Calu3 (cell line): ENCODE measurements at regions not wholly inside any gene's neighbourhood (a gene's known extent, or its start where the extent isn't known, plus 50 kb on each side); places are given as distances from the start of the nearest gene placed in this dataset.
"Not testable (repeated sequence)": the region's sequence is repeated elsewhere in the genome, so short reads cannot be mapped to it uniquely, and the experiment has no call there.

Experiments
- BruUV-seq: library from RNA; stranded (reverse); fragments of 400-500 nt; replicated peaks from 2 replicates; lab custom pipeline; 2021; lab: Mats Ljungman, UMichigan
- CTCF ChIA-PET: fragments of 300-600 bp; sonication (Branson Sonifier 250); formaldehyde crosslinking; loops from one replicate; lab custom pipeline; 2022; ENCODE audit warnings: antibody characterized with exemption; lab: Charles Lee
- DNase-seq: peaks from one replicate; pipeline ENCODE4 v3.0.0; 2022
- H3K27ac Mint-ChIP-seq: one replicate; pipeline ENCODE4 v1.8.0; 2022; ENCODE audit warnings: mixed read lengths; ENCODE audit not compliant: unreplicated experiment
- H3K27me3 Mint-ChIP-seq: one replicate; pipeline ENCODE4 v1.8.0; 2022; ENCODE audit warnings: mixed read lengths; ENCODE audit not compliant: unreplicated experiment
- H3K36me3 Mint-ChIP-seq: one replicate; pipeline ENCODE4 v1.8.0; 2022; ENCODE audit warnings: mild to moderate bottlenecking, moderate library complexity, mixed read lengths; ENCODE audit not compliant: insufficient read depth, unreplicated experiment
- H3K4me1 Mint-ChIP-seq: one replicate; pipeline ENCODE4 v1.8.0; 2022; ENCODE audit warnings: mild to moderate bottlenecking, low read depth, mixed read lengths; ENCODE audit not compliant: unreplicated experiment
- H3K4me3 Mint-ChIP-seq: one replicate; pipeline ENCODE4 v1.8.0; 2022; ENCODE audit warnings: mild to moderate bottlenecking, low read depth, moderate library complexity, mixed read lengths; ENCODE audit not compliant: unreplicated experiment
- H3K9me3 Mint-ChIP-seq: one replicate; pipeline ENCODE4 v1.8.0; 2022; ENCODE audit warnings: low read depth, mixed read lengths; ENCODE audit not compliant: unreplicated experiment
- intact Hi-C: fragments of 100-400 bp; cut with micrococcal nuclease; formaldehyde crosslinking; loops from one replicate; pipeline ENCODE4 v1.10.0; 2022; ENCODE audit not compliant: unreplicated experiment
- TF ChIP-seq, protein P1 (sequence below): fragments of 200-600 bp; IDR thresholded peaks from one replicate; pipeline ENCODE4 v1.8.0; 2022; ENCODE audit warnings: antibody characterized with exemption; ENCODE audit not compliant: unreplicated experiment

GRCh38 chr12:30531731-30532678 lies 163.7 kb downstream of the IPO8 start:
- TF ChIP-seq, protein P1, sequence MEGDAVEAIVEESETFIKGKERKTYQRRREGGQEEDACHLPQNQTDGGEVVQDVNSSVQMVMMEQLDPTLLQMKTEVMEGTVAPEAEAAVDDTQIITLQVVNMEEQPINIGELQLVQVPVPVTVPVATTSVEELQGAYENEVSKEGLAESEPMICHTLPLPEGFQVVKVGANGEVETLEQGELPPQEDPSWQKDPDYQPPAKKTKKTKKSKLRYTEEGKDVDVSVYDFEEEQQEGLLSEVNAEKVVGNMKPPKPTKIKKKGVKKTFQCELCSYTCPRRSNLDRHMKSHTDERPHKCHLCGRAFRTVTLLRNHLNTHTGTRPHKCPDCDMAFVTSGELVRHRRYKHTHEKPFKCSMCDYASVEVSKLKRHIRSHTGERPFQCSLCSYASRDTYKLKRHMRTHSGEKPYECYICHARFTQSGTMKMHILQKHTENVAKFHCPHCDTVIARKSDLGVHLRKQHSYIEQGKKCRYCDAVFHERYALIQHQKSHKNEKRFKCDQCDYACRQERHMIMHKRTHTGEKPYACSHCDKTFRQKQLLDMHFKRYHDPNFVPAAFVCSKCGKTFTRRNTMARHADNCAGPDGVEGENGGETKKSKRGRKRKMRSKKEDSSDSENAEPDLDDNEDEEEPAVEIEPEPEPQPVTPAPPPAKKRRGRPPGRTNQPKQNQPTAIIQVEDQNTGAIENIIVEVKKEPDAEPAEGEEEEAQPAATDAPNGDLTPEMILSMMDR, result no peak
- intact Hi-C loops, result no loop called here
- H3K4me1 Mint-ChIP-seq, result no peaks in the 10 kb centered on the region
- no peaks in the 10 kb centered on the region for H3K36me3 Mint-ChIP-seq
- BruUV-seq, result no TSS peak
- no peaks in the 10 kb centered on the region for H3K27me3 Mint-ChIP-seq
- no peak overlapping the region for H3K27ac Mint-ChIP-seq
- H3K4me3 Mint-ChIP-seq, result no peak overlapping the region
- no peaks in the 10 kb centered on the region for H3K9me3 Mint-ChIP-seq
- no peak for DNase-seq
- CTCF ChIA-PET, result no interaction called here

DNA sequence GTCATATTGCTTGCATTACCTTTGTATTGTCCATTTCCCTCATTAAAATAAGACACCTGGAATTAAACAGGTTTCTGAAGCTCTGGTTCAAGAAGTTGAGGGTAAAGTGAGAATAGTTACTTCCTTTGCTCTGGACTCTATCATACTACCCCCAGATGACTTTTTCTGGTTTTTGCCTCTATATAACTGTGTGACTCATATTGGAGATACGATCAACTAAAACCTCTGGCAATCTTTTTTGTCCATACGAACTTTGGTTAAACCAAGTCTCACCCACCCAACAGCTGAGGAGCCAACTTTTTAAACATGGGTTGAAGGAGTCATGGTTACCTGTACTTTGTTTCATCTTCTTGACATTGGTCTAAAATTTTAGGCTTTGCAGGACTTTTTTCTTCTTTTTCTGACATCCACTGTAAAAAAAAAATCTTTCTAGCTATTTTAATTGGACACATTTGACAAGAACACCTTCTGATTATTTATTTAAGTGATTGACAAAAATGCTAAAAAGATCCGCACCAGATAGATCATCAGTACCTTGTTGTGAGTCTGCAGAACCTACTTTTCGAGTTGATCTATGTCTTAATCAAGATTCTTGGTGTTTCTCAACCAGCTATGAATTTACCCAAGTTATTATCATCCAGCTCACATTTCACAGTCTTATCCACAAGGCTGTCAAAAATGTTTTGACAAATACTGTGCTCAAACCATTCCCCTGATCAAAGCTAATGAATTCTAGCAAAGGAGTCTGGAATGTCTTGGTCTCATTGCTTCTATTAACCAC lies 166.0 kb downstream of the IPO8 start:
- no peak overlapping the region for H3K27ac Mint-ChIP-seq
- no peaks in the 10 kb centered on the region for H3K36me3 Mint-ChIP-seq
- no peaks in the 10 kb centered on the region for H3K27me3 Mint-ChIP-seq
- no peaks in the 10 kb centered on the region for H3K9me3 Mint-ChIP-seq
- no peaks in the 10 kb centered on the region for H3K4me1 Mint-ChIP-seq
- TF ChIP-seq, protein P1, result no peak
- intact Hi-C loops, result no loop called here
- BruUV-seq, result no TSS peak
- H3K4me3 Mint-ChIP-seq, result no peak overlapping the region
- no peak for DNase-seq
- CTCF ChIA-PET, result no interaction called here

- intact Hi-C loops, result no loop called here
- DNase-seq, result no peak
- Mint-ChIP-seq H3K4me1 (no peaks in the 10 kb centered on the region), H3K27me3 (peaks cover 13% of the 10 kb centered on the region), H3K27ac (no peak overlapping the region), H3K9me3 (no peaks in the 10 kb centered on the region), H3K36me3 (no peaks in the 10 kb centered on the region), H3K4me3 (no peak overlapping the region)
- CTCF ChIA-PET, result no interaction called here
- no TSS peak for BruUV-seq
- TF ChIP-seq, protein P1, result no peak
These were observed 170.5 kb downstream of the IPO8 start for GRCh38 chr12:30525171-30525570.

DNA sequence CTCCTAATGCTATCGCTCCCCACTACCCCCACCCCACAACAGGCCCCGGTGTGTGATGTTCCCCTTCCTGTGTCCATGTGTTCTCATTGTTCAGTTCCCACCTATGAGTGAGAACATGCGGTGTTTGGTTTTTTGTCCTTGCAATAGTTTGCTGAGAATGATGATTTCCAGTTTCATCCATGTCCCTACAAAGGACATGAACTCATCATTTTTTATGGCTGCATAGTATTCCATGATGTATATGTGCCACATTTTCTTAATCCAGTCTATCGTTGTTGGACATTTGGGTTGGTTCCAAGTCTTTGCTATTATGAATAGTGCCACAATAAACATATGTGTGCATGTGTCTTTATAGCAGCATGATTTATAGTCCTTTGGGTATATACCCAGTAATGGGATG lies 175.4 kb downstream of the IPO8 start:
- H3K4me1 Mint-ChIP-seq, H3K36me3 Mint-ChIP-seq, intact Hi-C loops, DNase-seq, H3K4me3 Mint-ChIP-seq, H3K27ac Mint-ChIP-seq, CTCF ChIA-PET, BruUV-seq, H3K9me3 Mint-ChIP-seq: not testable (repeated sequence)
- H3K27me3 Mint-ChIP-seq, result peaks cover 13% of the 10 kb centered on the region
